Endometrium (tissue), 2 donors: ENCODE measurements at regions not wholly inside any gene's neighbourhood (a gene's known extent, or its start where the extent isn't known, plus 50 kb on each side); places are given as distances from the start of the nearest gene placed in this dataset.
A peak's percentile ranks its signal among the peaks of the same experiment; 100 is the strongest.
"Not testable (repeated sequence)": the region's sequence is repeated elsewhere in the genome, so short reads cannot be mapped to it uniquely, and the experiment has no call there.

Source experiments
- FAIRE-seq: peaks from 2 replicates; lab custom pipeline; 2012; peaks lifted over from hg19 to GRCh38; lab: Jason Lieb, UNC
- donor health status: control.
- donor health status: control.

DNA sequence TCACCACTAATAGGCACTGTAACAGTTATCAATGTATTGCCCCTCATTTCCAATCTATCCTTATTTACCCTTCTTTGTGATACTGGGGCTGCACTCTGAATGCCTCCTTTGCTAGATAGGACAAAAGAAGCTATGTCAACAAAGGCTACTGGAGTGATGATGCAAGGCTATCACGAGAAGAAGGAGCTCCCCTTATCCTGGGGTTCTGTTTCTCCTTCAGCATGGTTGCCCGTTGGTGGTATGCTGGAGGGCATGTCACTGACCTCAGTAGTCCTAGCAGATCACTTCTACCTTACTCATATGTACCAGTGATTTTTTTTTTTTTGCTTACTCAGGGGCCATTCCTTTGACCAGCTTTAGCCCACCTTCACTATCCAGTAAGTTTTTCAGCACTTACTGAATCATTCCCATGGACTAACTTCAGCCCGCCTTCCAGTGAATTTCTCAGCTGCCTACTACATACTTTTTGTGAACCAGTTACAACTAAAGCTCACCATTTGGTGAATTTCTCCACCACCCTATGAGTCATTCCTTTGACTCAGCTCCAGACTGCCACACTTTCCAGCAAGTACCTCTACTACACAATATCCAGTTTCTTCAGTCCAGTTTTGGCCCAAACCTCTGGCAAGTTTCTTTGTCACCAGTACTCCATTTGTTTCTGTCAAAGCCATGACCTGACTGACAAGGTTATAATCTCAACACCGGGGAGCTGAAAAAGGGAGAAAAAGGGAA lies 944.5 kb downstream of the KCNT2 start:
- no peak for FAIRE-seq

DNA sequence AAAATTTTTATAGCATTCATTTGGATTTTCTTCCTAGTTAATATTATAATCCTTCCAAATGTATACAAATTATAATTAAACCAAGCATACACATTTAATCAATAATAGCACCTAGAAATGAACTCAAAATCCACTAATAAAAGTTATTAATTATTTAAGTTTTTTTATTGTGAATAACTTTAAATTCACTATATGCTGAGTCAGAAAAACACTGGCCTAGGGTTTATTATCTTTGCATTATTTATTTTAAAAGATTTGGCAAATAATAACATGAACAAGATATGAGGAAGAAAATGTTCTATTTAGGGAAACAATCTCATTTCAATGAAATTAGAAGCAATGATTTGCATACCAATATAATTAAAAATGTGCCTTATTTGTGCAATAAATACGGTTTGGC lies 951.5 kb downstream of the KCNT2 start:
- FAIRE-seq: no peak

DNA sequence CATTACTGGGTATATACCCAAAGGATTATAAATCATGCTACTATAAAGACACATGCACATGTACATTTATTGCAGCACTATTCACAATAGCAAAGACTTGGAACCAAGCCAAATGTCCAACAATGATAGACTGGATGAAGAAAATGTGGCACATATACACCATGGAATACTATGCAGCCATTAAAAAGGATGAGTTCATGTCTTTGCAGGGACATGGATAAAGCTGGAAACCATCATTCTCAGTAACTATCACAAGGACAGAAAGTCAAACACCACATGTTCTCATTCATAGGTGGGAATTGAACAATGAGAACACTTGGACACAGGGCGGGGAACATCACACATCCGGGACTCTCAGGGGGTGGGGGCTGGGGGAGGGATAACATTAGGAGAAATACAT lies 959.4 kb downstream of the KCNT2 start:
- not testable (repeated sequence) for FAIRE-seq

DNA sequence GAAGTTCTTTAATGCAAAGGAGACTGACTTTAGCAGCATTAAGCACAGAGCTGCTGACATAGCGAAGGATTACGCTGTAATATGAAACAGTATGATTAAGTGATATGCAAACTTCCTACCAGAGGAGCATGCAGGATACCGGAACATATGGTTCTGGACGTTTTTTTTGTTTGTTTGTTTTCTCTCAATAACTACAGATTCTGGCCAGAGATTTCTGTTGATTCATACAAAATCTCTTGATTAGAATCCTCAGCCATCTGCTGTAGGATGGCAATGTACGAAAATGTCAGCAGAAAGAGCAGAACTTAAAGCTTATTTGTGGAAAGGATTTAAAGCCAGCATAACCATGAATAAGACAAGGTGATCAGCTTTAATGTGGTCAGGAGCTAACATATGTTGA lies 970.7 kb downstream of the KCNT2 start:
- FAIRE-seq: no peak

DNA sequence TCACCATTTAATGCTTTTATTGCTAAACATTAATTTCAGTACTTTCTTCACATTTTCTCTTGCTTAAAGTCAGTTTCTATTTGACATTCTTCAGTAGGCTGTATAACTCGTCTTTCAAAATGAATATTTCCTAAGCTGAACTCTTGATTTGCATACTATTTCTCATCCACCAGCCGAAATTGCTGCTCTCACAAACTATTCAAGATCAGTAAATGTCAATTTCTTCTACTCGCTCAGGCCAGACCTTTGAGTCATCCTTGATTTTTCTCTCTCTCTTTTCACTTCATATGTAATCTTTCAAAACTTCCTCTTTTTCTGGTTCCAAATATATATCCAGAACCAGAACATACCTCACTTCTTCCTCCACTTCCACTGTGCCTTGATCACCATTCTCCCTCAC lies 990.0 kb downstream of the KCNT2 start:
- FAIRE-seq: no peak

DNA sequence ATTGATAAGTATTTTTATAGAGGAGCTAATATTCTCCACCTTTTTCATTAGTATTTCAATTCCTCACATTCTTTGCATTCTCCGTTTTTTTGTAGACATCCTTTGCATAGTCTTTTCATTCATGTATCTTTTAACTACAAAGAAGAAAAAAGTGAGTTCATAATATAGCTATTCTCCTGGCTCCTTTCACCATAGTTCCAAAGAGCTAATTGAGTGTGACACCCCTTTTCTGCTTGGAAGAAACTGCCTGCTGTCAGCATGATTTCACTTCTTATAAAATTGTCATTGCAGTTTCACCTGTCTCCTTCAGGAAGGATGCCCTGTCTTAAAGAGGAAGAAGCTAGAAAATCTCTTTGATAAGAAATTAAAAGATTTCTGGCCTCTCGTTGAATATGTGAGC lies 991.1 kb downstream of the KCNT2 start:
- FAIRE-seq: no peak

DNA sequence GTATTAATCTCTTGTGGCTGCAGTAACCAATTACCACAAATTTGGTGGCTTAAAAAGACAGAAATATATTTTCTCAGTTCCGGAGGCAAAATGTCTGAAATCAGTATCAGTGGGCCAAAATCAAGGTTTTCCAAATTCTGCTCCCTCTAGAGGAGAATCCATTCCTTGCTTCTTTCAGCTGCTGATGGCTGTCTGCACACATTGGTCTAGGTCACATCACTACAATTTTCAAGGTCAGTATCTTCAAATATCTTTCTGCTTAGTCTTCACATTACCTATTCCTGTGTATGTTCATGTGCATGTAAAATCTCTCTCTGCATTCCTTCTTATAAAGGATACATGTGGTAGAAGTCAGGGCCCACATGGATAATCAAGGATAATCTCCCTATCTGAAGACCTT lies 999.4 kb downstream of the KCNT2 start:
- FAIRE-seq: no peak

DNA sequence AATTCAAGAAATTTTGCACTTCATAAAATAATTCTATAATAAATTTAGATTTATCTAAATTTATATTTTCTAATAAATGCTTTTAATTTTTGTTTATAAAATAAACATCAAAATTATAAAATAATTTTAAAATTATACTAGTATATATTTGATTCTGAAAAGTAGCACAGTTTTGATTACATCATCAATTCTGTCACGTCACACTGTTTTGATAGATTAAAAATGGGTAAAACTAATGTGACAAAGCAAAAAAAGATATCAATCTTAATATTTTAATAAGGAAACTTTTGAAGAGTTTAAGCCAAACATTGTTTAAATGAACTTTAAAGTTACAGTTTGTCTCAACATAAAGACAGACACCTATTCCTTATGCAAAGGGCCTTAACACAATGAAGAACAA lies 1001.8 kb downstream of the KCNT2 start:
- FAIRE-seq: peak; percentile 92

DNA sequence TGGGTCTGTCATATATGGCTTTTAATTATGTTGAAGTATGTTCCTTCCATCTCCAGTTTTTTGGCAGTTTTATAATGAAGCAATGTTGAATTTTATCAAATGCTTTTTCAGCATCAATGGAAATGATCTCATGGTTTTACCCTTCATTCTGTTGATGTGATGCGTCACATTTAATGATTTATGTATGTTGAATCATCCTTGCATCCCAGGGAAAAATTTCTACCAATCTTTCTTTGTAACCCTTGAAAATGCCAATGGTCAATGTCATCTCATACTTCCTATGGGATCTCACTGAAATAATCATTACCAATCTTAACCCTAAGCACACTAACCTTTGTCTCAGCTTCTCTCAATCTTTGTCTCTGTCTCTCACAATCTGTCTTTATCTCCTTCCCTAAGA lies 1004.0 kb downstream of the KCNT2 start:
- no peak for FAIRE-seq

DNA sequence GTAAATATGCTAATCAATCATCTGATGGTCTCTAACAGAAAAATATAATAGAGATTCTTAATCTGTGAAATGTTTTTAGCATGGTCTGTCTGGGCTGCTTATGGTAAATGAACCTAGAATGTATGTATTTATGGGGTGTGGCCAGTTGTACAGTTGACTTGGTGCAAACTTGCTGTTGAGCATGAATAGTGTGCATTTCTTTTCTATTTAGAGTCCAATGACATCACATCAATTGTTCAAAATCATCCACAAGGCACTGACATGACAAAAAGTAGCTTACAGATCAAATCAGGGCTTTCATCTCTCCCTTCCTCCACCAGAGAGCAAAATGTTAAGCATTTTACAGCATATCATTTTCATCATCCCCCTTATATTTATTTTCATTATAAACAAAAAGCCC lies 1010.3 kb downstream of the KCNT2 start:
- no peak for FAIRE-seq

DNA sequence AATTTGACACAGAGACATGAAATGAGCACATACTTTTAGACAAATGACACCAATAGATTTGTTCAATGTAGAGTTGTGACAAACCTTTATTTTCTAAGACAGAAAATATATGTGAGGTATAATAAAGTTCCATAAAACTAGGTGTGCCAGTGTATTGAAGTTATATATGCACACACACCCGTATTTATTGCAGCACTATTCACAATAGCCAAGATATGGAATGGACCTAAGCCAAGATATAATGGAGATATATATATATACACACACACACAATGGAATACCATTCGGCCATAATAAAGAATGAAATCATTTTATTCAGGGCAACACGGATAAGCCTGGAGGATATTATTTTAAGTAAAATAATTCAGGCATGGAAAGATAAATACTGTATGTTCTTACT lies 1013.5 kb downstream of the KCNT2 start:
- FAIRE-seq: no peak

DNA sequence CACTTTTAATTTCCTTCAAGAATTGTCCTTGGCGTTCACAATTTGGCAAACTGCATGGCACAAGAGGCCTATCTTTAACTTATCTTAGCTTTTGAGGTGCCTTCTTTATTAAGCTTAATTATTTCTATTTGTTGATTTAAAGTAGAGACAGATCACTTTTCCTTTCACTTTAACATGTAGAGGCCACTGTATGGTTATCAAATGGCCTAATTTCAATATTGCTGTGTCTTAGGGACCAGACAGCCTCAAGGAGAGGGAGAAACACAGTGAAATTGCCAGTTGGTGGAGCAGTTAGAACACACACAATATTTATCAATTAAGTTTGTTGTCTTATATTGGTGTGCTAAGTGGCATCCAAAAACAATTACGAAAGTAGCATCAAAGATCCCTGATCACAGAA lies 1013.9 kb downstream of the KCNT2 start:
- no peak for FAIRE-seq

DNA sequence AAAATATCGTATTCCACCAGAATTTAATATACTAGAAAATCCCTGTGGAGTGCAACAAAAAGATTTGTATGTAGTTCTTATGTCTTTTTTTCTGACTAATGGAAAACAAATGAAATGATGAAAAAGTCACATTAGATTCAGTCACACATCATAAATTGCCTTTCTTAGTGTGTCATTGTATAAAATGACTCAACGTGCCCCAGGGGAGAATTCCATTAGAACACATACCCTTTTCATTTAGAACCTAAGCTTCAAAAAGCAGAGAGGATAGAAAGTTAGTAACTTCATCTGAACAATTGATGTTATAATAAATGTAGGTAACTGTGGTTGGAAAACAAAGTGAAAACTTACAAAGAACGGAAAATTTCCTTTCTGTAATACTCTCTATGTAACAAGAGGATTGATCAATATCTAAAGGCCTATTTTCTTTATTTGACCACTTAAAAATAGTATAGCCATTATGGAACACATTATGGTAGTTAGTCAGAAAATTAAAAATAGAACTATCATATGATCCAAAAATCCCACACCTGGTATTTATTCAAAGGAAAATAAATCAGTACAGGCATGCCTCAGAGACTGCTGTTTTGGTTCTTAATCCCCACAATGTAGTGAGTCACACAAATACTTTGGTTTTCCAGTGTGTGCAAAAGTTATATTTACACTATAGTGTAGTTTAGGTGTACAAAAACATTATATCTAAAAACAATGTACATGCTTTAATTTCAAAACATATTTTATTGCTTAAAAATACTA lies 1016.1 kb downstream of the KCNT2 start:
- no peak for FAIRE-seq

DNA sequence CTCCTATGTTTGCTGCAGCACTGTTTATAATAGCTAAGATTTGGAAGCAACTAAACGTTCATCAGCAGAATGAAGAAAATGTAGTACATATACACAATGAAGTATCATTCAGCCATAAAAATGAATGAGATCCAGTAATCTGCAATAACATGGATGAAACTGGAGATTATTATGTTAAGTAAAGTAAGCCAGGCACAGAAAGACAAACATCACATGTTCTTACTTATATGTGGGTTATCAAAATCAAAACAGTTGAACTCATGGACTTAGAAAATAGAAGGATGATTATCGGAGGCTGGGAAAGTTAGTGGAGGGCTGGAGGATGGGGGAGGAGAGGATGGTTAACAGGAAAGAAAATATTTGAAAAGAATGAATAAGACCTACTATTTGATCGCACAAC lies 1017.6 kb downstream of the KCNT2 start:
- FAIRE-seq: no peak

DNA sequence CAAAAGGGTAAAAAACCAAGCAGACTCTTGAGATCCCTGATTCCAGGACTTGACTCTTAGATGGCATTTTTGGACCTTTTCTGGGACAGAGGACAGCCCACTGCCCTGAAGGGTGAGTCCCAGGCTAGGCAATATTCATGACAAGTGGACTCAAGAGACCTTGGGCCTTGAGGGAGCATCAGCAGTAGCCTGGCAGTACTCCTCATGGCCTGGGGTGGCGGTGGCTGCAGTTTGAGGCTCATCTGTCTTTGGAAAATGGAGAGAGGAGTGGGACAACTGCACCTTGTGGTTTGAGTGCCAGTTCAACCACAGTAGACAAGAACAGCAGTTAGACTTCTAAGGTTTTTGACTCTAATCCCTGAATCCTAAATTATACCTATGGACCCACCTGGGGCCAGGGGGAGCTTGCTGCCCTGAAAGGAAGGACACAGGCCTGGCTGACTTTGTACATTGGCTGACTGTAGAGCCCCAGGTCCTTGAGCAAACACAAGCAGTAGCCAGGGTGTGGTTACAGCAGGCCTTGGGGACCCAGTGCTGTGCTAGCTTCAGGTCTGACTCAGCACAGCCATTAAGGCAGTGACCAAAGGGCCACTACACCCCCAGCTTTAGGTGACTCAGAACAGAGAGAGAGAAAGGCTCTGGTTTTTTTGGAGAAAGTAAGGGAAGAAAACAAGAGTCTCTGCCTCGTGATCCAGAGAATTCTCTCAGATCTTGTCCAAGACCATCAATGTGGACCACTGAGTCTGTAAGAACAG lies 1023.2 kb downstream of the KCNT2 start:
- FAIRE-seq: no peak

DNA sequence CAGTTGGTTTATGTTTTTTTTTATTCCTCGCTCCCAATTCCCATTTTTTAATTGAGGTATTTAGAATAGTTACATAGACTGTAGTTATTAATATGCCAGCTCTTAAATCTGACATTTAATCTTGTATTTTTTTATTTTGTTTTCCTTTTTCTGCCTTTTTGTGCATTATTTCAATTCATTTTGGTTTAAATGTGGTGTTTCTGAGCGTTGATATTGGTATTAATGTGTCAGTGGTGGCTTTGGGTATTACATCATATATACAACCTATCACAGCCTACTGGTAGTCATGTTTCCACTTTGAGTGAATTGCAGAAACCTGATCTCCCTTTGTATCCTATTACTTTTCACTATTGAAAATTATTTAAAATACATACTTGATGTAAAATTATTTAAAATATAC lies 1027.3 kb downstream of the KCNT2 start:
- FAIRE-seq: no peak

DNA sequence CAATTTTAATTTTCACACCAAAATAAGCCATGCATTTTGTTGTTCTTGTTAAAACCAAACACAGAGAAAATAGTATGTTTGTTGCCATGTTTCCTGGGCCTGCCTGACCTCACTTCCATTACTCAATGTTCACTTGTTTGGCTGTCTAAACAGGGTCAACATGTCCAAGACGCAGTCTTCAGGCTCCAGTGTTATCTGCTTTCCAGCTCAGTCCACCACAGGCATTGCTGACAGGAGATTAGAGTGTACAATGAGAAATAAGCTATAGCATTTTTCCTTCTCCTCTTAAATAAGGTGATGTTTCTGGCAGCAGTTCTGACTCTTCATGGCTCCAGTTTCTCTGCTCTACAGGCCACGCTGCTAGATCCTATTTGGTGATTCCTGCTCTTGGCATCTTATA lies 1030.5 kb downstream of the KCNT2 start:
- no peak for FAIRE-seq

DNA sequence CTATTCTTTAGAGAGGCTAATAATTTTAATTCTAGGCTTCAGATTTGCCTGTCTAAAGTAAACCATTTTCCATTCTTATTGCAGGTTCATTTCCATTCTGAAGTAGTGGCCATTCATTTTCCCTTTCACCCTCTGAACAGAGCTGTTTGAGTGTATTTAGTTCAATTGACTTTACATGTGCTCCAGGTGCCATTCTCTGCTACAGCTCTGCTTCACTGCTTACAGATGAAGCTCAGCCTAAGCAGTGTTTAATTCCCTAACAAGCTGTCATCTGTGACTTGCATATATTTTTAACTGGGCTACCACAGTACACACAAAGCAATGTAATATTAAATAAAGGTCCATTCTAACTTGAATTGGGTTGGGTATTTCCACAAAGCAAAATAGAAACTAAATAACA lies 1031.6 kb downstream of the KCNT2 start:
- FAIRE-seq: no peak

DNA sequence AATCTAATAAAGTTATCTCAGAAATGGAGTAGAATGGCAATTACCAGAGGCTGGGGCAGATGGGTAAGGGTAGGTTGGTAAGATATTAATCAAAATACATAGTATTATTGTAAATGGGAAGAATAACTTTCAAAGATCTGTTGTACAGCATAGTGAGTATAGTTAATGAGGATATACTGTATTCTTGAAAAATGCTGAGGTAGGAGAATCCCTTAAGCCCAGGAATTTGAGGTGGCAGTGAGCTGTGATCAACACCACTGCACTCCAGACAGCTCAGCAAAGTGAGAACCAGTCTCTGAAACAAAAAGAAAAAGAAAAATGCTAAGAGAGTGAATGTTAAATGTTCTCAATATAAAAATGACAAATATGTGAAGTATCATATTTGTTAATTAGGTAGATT lies 1033.7 kb downstream of the KCNT2 start:
- no peak for FAIRE-seq

DNA sequence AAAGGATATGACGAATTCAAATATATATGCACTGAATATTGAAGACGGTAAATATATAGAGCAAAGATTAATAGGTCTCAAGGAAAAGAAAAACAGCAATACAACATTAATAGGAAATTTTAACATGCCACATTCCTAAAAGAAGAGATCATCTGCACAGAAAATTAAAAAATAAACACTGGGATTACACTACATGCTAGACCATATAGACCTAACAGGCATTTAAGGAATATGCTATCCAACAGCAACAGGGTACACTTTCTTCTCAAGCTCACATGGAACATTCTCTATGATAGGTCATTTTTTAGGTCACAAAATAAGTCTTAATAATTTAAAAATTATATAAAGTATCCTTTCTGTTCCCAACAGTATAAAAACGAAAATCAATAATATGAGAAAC lies 1038.3 kb downstream of the KCNT2 start:
- FAIRE-seq: no peak

DNA sequence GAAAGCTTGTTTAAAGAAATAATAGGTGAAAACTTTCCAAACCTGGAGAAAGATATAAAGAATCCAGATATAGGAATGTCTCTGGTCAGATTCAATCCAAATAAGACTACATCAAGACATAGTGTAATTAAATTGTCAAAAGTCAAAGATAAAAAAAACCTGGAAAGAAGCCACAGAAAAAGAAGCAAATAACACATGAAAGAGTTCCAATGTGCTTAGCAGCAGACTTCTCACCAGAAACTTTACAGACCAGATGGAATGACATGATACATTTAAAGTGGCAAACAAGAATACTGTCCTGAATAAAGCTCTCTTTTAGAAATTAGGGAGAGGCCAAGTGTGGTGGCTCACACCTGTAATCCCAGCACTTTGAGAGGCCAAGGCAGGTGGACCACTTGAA lies 1039.9 kb downstream of the KCNT2 start:
- no peak for FAIRE-seq

DNA sequence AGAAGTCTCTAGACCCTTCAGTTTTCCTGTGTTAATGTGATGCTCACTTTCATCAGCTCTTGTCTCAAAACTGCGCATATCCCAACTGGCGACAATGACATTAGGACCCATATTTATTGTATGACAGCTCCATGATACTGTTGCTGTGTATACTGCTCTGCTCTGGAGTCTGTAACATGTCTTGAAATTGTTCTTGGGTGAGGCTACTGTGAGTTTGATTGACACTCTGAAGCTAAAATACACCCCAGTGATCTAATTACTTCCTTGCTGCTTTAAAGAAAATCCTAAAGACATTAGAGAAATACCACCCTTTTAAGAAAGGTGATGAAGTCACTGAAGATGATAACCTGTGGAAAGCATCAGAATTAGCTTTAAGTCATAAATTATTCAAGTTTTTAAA lies 1046.2 kb downstream of the KCNT2 start:
- FAIRE-seq: no peak
